ENCODE measurements at regions not wholly inside any gene's neighbourhood (a gene's known extent, or its start where the extent isn't known, plus 50 kb on each side); places are given as distances from the start of the nearest gene placed in this dataset.

DNA sequence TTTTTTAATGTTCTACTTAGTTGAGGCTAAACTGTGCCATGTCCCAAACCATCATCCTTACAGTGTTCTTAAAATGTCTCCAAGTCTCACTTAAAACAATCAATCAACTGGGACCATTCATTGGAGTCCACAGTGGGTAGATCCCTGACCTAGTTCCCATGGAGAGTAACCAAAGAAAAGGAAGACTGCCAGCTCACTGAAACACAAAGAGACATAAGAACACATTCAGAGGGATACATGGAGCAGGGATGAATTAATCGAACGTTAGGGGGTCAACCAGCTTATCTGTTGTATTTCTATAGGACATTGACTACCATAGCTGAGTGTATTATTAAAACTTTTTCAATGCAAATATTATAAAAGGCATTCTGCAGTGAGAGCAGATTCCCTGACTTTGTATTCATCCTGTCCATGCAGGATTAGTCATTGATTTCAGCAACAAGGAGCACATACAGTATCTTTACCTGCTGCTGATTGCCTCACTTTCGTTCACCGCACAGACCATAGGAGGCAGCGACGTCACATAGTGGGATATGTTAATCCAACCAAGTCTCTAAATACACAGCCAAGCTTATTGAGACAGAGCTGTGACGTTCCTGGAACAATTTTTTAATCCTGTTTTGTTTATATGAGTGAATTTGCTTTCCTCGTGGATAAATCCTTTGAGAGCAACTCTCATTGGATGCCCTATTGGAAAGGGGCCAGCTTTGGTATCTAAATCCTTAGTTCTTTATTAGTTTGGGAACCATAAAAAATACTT is 364.9 kb upstream of the RBMS3 start:
- ATAC-seq (ENCODE audit: poor library complexity) (no peak), DNase-seq (peak in 2 of 14 experiments; percentile 7 to 8)
- Mint-ChIP-seq H3K4me3 (no peak overlapping the region), H3K4me1 (ENCODE audit: low read depth) (no peaks in the 10 kb centered on the region), H3K27me3 (no peaks in the 10 kb centered on the region), H3K9me3 (no peaks in the 10 kb centered on the region), H3K36me3 (ENCODE audit: low read depth) (no peaks in the 10 kb centered on the region), H3K27ac (no peak overlapping the region)
- H3K4me1 ChIP-seq (ENCODE audit: insufficient read depth, low read length), result no peaks in the 10 kb centered on the region
- TF ChIP-seq, protein P1, sequence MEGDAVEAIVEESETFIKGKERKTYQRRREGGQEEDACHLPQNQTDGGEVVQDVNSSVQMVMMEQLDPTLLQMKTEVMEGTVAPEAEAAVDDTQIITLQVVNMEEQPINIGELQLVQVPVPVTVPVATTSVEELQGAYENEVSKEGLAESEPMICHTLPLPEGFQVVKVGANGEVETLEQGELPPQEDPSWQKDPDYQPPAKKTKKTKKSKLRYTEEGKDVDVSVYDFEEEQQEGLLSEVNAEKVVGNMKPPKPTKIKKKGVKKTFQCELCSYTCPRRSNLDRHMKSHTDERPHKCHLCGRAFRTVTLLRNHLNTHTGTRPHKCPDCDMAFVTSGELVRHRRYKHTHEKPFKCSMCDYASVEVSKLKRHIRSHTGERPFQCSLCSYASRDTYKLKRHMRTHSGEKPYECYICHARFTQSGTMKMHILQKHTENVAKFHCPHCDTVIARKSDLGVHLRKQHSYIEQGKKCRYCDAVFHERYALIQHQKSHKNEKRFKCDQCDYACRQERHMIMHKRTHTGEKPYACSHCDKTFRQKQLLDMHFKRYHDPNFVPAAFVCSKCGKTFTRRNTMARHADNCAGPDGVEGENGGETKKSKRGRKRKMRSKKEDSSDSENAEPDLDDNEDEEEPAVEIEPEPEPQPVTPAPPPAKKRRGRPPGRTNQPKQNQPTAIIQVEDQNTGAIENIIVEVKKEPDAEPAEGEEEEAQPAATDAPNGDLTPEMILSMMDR (IDR thresholded peaks at IDR 0.05), result no peak
- no peaks in the 10 kb centered on the region for H3K27me3 ChIP-seq (ENCODE audit: control insufficient read depth in 1 of 2, insufficient read depth in 2 of 2, low read length in 2 of 2)
- H3K27ac ChIP-seq (ENCODE audit: low read depth in 1 of 2, low read length in 2 of 2), result no peak overlapping the region
- no peaks in the 10 kb centered on the region for H3K36me3 ChIP-seq (ENCODE audit: insufficient read depth, low read length)
- POLR2A ChIA-PET, result interaction anchor here (0.6 kb wide), 1 partner anchor 504 kb away, joined by 3 read pairs; no protein-coding TSS in a partner anchor
- CTCF ChIA-PET, result interaction anchor here (0.7 kb wide), 1 partner anchor 22 kb away, joined by 3 read pairs; no protein-coding TSS in a partner anchor
- intact Hi-C loops (cut with DNase I, micrococcal nuclease), result no loop called here
- no peak overlapping the region for H3K4me3 ChIP-seq (ENCODE audit: low read length)
- no peaks in the 10 kb centered on the region for H3K9me3 ChIP-seq (ENCODE audit: control insufficient read depth in 1 of 2, insufficient read depth in 1 of 2, low read length in 2 of 2)

DNA sequence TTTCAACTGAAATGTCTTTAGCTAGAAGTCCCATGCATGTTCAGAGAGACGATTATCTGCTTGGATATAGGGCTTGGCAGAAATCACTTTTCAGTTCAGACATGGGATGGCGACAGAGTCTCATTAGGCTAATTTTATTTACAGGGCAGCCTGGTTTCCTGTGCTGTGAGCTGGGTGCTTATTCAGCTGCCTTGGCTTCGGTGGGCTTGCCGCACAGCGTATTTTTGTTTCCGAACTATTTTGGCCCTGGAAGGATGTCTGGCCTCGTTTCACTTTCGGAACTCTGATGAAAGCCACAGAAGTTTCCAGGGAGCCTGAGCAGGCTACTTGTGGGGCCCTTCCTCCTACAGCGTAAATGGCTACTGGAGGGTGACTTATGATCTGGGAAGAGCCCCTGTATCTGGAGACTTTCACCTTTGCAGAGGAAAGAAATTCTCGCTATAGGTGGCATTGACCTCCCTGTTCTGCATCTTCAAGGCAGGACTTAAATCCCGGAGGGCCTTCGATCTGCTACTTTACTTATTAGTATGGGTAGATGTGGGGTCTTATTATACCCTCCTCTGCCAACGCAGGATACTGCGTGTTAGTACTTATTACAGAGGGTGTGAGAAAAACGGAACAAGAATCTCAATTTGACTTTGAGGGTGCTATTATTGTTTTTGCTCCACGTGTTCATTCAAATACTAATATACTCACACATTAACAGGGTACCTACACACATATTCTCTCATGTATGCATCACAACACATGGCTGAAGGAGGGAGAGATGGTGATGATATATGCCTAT is 364.0 kb upstream of the RBMS3 start:
- Mint-ChIP-seq H3K27ac (no peak overlapping the region), H3K36me3 (ENCODE audit: low read depth) (no peaks in the 10 kb centered on the region), H3K4me1 (ENCODE audit: low read depth) (no peaks in the 10 kb centered on the region), H3K4me3 (no peak overlapping the region), H3K9me3 (no peaks in the 10 kb centered on the region), H3K27me3 (no peaks in the 10 kb centered on the region)
- Histone ChIP-seq H3K9me3 (ENCODE audit: control insufficient read depth in 1 of 2, insufficient read depth in 1 of 2, low read length in 2 of 2) (no peaks in the 10 kb centered on the region), H3K27ac (ENCODE audit: low read depth in 1 of 2, low read length in 2 of 2) (no peak overlapping the region), H3K4me3 (ENCODE audit: low read length) (no peak overlapping the region), H3K36me3 (ENCODE audit: insufficient read depth, low read length) (no peaks in the 10 kb centered on the region), H3K4me1 (ENCODE audit: insufficient read depth, low read length) (no peaks in the 10 kb centered on the region), H3K27me3 (ENCODE audit: control insufficient read depth in 1 of 2, insufficient read depth in 2 of 2, low read length in 2 of 2) (no peaks in the 10 kb centered on the region)
- ATAC-seq (ENCODE audit: poor library complexity) (no peak), DNase-seq (peak in 3 of 14 experiments; percentile 8 to 15 (median 13))
- TF ChIP-seq, protein P1 (IDR thresholded peaks at IDR 0.05), result no peak
- CTCF ChIA-PET, result no interaction called here
- POLR2A ChIA-PET, result no interaction called here
- intact Hi-C loops (cut with DNase I, micrococcal nuclease), result no loop called here

DNA sequence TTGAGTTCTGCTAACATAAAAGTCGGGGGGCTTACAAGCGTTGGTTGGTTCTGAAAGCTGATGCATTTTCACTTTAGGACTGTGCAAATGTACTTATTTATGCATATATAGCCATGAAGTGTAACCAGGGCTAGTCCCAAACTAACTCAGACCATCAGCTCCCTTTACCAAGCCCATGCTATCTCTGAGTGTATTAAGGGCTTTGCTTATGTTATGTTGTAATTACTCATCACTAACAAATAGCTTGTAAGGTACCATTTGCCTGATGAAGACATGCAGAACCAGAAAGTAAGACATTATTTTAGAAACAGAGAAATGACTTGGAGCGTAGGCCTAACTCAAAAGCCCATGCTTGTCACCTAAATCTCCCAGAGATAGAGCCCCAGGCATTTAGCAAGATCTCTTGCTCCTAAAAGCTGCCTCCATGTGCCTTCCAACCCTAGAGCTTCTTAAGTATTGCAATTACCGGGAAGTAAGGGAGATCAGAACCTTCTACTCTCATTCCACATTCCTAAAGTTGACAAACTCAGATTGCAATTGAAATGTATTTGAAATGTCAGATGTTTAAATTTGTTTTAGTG is 362.9 kb upstream of the RBMS3 start:
- Mint-ChIP-seq H3K9me3 (no peaks in the 10 kb centered on the region), H3K4me1 (ENCODE audit: low read depth) (no peaks in the 10 kb centered on the region), H3K27me3 (no peaks in the 10 kb centered on the region), H3K36me3 (ENCODE audit: low read depth) (no peaks in the 10 kb centered on the region), H3K4me3 (no peak overlapping the region), H3K27ac (no peak overlapping the region)
- ATAC-seq (ENCODE audit: poor library complexity) (no peak), DNase-seq (no peak)
- no peaks in the 10 kb centered on the region for H3K36me3 ChIP-seq (ENCODE audit: insufficient read depth, low read length)
- H3K27ac ChIP-seq (ENCODE audit: low read depth in 1 of 2, low read length in 2 of 2), result no peak overlapping the region
- intact Hi-C loops (cut with DNase I, micrococcal nuclease), result no loop called here
- H3K27me3 ChIP-seq (ENCODE audit: control insufficient read depth in 1 of 2, insufficient read depth in 2 of 2, low read length in 2 of 2), result no peaks in the 10 kb centered on the region
- no peak overlapping the region for H3K4me3 ChIP-seq (ENCODE audit: low read length)
- POLR2A ChIA-PET, result no interaction called here
- H3K4me1 ChIP-seq (ENCODE audit: insufficient read depth, low read length), result no peaks in the 10 kb centered on the region
- TF ChIP-seq, protein P1 (IDR thresholded peaks at IDR 0.05), result no peak
- H3K9me3 ChIP-seq (ENCODE audit: control insufficient read depth in 1 of 2, insufficient read depth in 1 of 2, low read length in 2 of 2), result no peaks in the 10 kb centered on the region
- CTCF ChIA-PET, result no interaction called here
